GM12865 (cell line): ENCODE measurements at regions not wholly inside any gene's neighbourhood (a gene's known extent, or its start where the extent isn't known, plus 50 kb on each side); places are given as distances from the start of the nearest gene placed in this dataset.
"Not testable (repeated sequence)": the region's sequence is repeated elsewhere in the genome, so short reads cannot be mapped to it uniquely, and the experiment has no call there.

Source experiments
- DNase-seq: peaks from one replicate; pipeline ENCODE4 v3.0.0; 2010; ENCODE audit warnings: low read depth
- H3K4me3 ChIP-seq: 2 replicates; pipeline ENCODE4 v1.5.1; 2011; ENCODE audit warnings: mild to moderate bottlenecking, low read depth, low read length, control low read depth
- TF ChIP-seq, protein P1 (sequence below): IDR thresholded peaks from 2 replicates; pipeline ENCODE4 v1.5.1; 2011; ENCODE audit warnings: low read length, control low read depth, low read depth, inconsistent platforms; ENCODE audit not compliant: insufficient read depth; ENCODE audit errors: missing control alignments

DNA sequence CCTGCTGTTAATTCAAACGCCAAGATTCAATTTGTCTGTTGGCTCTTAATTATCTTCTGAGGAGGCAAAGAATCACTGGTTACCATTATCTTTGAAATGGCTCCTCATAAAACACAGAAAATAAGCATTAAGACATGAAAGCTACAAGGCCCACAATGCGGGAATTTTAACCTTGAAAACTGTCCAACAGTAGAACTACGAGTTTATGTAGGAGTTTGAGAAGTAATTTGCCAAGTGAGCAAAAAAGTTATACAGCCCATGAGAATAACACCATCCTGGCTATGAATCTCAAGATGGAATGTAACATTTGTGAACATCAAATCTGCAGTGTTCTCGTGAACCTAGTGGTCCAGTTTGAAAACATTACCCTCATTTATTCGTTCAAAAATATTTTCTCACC lies 172.5 kb downstream of the ALDH1A2 start:
- no peak for DNase-seq
- H3K4me3 ChIP-seq: no peak overlapping the region
- TF ChIP-seq, protein P1, sequence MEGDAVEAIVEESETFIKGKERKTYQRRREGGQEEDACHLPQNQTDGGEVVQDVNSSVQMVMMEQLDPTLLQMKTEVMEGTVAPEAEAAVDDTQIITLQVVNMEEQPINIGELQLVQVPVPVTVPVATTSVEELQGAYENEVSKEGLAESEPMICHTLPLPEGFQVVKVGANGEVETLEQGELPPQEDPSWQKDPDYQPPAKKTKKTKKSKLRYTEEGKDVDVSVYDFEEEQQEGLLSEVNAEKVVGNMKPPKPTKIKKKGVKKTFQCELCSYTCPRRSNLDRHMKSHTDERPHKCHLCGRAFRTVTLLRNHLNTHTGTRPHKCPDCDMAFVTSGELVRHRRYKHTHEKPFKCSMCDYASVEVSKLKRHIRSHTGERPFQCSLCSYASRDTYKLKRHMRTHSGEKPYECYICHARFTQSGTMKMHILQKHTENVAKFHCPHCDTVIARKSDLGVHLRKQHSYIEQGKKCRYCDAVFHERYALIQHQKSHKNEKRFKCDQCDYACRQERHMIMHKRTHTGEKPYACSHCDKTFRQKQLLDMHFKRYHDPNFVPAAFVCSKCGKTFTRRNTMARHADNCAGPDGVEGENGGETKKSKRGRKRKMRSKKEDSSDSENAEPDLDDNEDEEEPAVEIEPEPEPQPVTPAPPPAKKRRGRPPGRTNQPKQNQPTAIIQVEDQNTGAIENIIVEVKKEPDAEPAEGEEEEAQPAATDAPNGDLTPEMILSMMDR: no peak

DNA sequence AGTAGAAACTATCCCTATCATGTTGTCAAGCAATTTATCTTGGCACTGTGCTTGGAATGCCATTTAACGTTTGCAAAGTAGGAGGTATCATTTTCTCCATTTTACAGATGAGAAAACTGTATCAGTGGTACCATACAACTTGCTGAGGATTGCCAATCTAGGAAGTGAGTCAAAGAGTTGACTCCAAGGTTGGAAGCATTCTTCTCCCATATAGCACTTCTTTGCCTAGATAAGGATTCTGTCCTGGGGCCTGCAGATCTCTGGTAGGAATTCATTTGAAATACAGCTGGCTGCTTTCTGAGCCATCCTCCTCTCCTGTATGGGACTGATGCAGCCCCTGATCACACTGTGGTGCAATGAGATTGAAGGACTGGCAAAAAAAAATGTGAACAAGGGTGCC lies 170.2 kb downstream of the ALDH1A2 start:
- H3K4me3 ChIP-seq: no peak overlapping the region
- no peak for DNase-seq
- TF ChIP-seq, protein P1: no peak

- TF ChIP-seq, protein P1: no peak
- H3K4me3 ChIP-seq: no peak overlapping the region
- no peak for DNase-seq
Measured at GRCh38 chr15:57896114-57896513, 169.4 kb downstream of the ALDH1A2 start.

DNA sequence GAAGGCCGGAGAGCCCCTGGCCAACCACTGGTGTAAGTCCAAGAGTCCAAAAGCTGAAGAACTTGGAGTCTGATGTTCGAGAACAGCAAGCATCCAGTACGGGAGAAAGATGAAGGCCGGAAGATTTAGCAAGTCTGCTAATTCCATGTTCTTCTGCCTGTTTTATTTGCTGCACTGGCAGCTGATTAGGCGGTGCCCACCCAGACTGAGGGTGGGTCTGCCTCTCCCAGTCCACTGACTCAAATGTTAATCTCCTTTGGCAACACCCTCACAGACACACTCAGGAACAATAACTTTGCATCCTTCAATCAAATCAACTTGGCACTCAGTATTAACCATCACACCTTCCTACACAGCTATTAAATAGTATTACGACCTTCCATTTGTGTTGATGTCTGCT lies 168.6 kb downstream of the ALDH1A2 start:
- not testable (repeated sequence) for H3K4me3 ChIP-seq, DNase-seq

DNA sequence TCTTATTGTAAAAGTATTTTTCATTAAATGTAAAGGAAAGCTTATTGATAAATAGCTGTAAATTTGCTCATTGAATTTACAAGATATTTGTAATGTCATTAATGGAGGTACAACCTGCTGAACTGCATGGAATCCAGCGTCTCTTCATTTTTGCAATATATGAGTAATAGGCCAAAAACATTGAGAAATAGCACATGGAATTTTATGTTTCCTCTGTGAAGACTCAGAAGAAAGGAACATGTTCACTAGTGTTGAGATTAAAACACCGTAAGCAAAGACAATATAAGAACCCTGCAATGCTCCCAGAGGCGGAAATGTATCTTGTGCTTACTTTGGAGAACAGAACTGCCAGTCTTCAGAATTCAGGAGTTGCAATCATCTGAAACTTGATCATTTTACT lies 167.6 kb downstream of the ALDH1A2 start:
- TF ChIP-seq, protein P1: no peak
- no peak for DNase-seq
- no peak overlapping the region for H3K4me3 ChIP-seq

DNA sequence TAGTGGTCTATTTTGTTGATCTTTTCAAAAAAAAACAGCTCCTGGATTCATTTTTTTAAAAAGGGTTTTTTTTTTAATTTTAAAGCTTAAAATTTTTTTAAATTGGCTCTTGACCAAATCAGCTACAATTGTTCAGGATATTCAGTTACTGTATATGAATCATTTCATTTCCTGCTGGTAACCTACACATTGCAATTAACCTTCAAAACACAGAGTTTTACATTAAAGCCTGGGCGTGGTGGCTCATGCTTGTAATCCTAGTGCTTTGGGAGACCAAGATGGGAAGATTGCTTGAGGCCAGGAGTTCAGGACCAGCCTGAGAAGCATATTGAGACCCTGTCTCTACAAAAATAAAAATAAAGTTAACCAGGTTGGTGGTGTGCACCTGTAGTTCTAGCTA lies 163.4 kb downstream of the ALDH1A2 start:
- no peak for DNase-seq
- TF ChIP-seq, protein P1: no peak
- H3K4me3 ChIP-seq: no peak overlapping the region
